Colon (tissue), 2 donors: ENCODE measurements at regions not wholly inside any gene's neighbourhood (a gene's known extent, or its start where the extent isn't known, plus 50 kb on each side); places are given as distances from the start of the nearest gene placed in this dataset.

Experiments
- FAIRE-seq: peaks from 2 replicates; lab custom pipeline; 2012; peaks lifted over from hg19 to GRCh38; lab: Jason Lieb, UNC
- donor health status: control.
- donor health status: control.

- no peak for FAIRE-seq
Measured at GRCh38 chr6:4615891-4616290, 160.3 kb upstream of the CDYL start.

GRCh38 chr6:4615231-4615630 is 161.0 kb upstream of the CDYL start:
- FAIRE-seq, result no peak

GRCh38 chr6:4614637-4615036 is 161.6 kb upstream of the CDYL start:
- no peak for FAIRE-seq

GRCh38 chr6:4613795-4614194 is 162.4 kb upstream of the CDYL start:
- no peak for FAIRE-seq

GRCh38 chr6:4613381-4613780 is 162.8 kb upstream of the CDYL start:
- FAIRE-seq, result no peak

- FAIRE-seq, result no peak
Measured at GRCh38 chr6:4612636-4613171, 163.5 kb upstream of the CDYL start.

- FAIRE-seq, result no peak
Measured at GRCh38 chr6:4611429-4612129, 164.6 kb upstream of the CDYL start.

GRCh38 chr6:4610256-4610655 is 165.9 kb upstream of the CDYL start:
- no peak for FAIRE-seq

GRCh38 chr6:4608361-4609115 is 167.7 kb upstream of the CDYL start:
- FAIRE-seq, result no peak

GRCh38 chr6:4607793-4608192 is 168.4 kb upstream of the CDYL start:
- no peak for FAIRE-seq

GRCh38 chr6:4606821-4607704 is 169.1 kb upstream of the CDYL start:
- FAIRE-seq, result no peak

- no peak for FAIRE-seq
Measured at GRCh38 chr6:4606016-4606415, 170.2 kb upstream of the CDYL start.

- FAIRE-seq, result no peak
Measured at GRCh38 chr6:4603856-4604369, 172.3 kb upstream of the CDYL start.

GRCh38 chr6:4603291-4603690 is 172.9 kb upstream of the CDYL start:
- FAIRE-seq, result no peak

- no peak for FAIRE-seq
Measured at GRCh38 chr6:4599924-4600323, 176.3 kb upstream of the CDYL start.

- no peak for FAIRE-seq
Measured at GRCh38 chr6:4598384-4598995, 177.7 kb upstream of the CDYL start.

GRCh38 chr6:4593951-4594350 is 182.3 kb upstream of the CDYL start:
- FAIRE-seq, result no peak

GRCh38 chr6:4592026-4592425 is 184.2 kb upstream of the CDYL start:
- no peak for FAIRE-seq

- FAIRE-seq, result no peak
Measured at GRCh38 chr6:4591218-4591617, 185.0 kb upstream of the CDYL start.

- FAIRE-seq, result no peak
Measured at GRCh38 chr6:4589295-4589694, 186.9 kb upstream of the CDYL start.

- no peak for FAIRE-seq
Measured at GRCh38 chr6:4588581-4588980, 187.6 kb upstream of the CDYL start.

GRCh38 chr6:4588163-4588562 is 188.0 kb upstream of the CDYL start:
- no peak for FAIRE-seq
